ENCODE measurements at regions not wholly inside any gene's neighbourhood (a gene's known extent, or its start where the extent isn't known, plus 50 kb on each side); places are given as distances from the start of the nearest gene placed in this dataset.

DNA sequence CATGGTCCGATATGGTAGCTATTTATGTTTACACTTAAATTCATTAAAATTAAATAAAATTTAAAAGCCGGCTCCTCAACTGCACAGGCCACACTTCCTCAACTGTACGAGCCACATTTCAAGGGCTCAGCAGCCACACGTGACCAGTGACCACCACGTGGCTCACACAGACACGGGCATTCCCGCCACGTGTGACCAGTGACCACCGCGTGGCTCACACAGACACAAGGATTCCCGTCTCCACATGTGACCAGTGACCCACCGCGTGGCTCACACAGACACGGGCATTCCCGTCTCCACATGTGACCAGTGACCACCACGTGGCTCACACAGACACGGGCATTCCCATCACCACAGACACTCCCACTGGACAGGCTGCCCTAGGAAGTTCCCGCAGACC lies 91.3 kb downstream of the PDGFA start:
- no peaks in the 10 kb centered on the region for H3K27me3 Mint-ChIP-seq
- no peak overlapping the region for H3K27ac Mint-ChIP-seq
- H3K4me1 Mint-ChIP-seq, result no peaks in the 10 kb centered on the region
- H3K4me3 Mint-ChIP-seq, result no peak overlapping the region
- H3K36me3 Mint-ChIP-seq, result no peaks in the 10 kb centered on the region
- ATAC-seq (no peak), DNase-seq (no peak)
- no peaks in the 10 kb centered on the region for H3K9me3 Mint-ChIP-seq (ENCODE audit: low read depth)
- CTCF ChIA-PET, result no interaction called here

DNA sequence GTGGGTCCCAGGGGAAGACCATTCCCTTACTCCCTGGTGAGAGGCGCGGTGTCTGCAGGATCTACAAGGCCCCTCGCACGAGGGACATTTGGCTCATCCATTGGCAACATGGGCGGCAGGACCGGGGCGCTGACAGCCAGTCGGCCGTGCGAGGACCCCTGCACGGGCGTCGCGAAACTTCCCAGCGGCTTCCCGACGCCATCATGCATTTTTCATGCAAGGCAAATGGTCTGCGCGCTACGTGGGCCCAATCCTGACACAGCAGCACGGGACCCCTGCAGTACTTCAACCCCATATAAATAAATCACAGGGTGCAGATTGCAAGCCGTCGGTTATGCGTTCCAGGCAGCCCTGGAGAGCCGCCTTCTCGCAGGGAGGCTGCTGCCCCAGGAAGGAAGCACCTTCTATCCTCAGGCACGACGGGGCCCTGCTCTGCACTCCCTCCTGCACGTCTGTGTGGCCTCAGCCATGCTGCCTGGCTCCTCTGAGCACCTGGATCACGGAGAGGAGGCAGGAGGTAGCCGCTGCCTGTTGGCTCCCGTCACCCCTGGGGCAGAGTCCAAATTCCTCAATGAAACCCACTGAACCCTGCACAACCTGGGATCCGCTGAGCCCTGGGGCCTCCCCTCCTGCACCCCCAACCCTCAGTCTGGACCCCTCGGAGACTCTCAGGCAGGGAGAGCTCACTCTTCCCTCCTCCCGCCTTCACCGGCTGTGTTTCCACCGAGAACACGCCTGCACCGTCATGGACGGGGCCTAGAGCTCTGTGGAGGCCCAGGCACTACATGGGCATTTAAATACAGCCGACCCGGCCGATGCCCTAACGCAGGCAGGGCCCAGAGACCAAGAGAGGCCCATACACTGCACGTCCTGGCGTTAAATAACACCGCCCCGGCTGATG lies 90.5 kb downstream of the PDGFA start:
- ATAC-seq (no peak), DNase-seq (no peak)
- Mint-ChIP-seq H3K27ac (no peak overlapping the region), H3K36me3 (no peaks in the 10 kb centered on the region), H3K9me3 (ENCODE audit: low read depth) (no peaks in the 10 kb centered on the region), H3K27me3 (no peaks in the 10 kb centered on the region), H3K4me1 (no peaks in the 10 kb centered on the region), H3K4me3 (no peak overlapping the region)
- CTCF ChIA-PET, result no interaction called here

DNA sequence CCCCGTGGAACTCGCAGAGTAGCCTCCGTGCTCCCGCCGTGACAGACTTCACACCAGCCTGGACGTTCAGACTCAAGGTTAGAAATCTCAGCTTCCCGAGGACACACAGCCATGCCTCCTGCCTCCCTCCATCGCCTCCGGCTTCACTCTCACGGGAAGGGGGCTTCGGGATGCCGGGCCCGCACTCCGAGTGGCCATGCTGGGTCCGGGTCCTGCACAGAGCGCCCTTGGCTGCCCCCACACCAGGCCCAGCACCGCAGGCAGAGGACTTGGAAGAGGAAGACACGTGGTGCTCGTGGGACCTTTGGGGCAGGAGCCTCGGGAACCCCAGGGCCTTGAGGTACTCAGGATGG lies 89.8 kb downstream of the PDGFA start:
- no peaks in the 10 kb centered on the region for H3K9me3 Mint-ChIP-seq (ENCODE audit: low read depth)
- H3K4me3 Mint-ChIP-seq, result no peak overlapping the region
- H3K36me3 Mint-ChIP-seq, result no peaks in the 10 kb centered on the region
- DNase-seq (no peak), ATAC-seq (no peak)
- H3K27me3 Mint-ChIP-seq, result no peaks in the 10 kb centered on the region
- CTCF ChIA-PET, result no interaction called here
- H3K4me1 Mint-ChIP-seq, result no peaks in the 10 kb centered on the region
- H3K27ac Mint-ChIP-seq, result no peak overlapping the region

DNA sequence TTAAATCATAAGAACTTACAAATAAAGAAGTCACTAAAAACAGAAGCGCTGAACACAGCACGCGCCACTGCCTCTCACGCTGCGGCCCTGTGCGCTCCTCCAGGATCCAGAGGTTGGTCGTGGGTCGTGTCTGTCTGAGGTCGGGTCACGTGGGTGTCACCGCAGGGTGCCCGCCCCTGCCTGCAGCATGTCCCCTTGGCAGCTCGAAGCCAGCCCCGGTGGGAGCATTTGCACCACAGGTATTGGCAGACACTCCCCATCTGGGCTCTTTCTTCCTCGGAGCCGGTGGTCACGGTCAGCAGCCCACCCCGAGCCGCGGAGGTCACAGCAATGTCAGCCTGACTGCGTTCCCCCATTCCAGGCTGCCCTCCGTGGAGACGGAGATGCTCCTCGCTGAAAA lies 88.6 kb downstream of the PDGFA start:
- CTCF ChIA-PET, result no interaction called here
- no peaks in the 10 kb centered on the region for H3K36me3 Mint-ChIP-seq
- DNase-seq (no peak), ATAC-seq (no peak)
- no peak overlapping the region for H3K4me3 Mint-ChIP-seq
- no peaks in the 10 kb centered on the region for H3K9me3 Mint-ChIP-seq (ENCODE audit: low read depth)
- H3K4me1 Mint-ChIP-seq, result no peaks in the 10 kb centered on the region
- H3K27ac Mint-ChIP-seq, result no peak overlapping the region
- no peaks in the 10 kb centered on the region for H3K27me3 Mint-ChIP-seq

DNA sequence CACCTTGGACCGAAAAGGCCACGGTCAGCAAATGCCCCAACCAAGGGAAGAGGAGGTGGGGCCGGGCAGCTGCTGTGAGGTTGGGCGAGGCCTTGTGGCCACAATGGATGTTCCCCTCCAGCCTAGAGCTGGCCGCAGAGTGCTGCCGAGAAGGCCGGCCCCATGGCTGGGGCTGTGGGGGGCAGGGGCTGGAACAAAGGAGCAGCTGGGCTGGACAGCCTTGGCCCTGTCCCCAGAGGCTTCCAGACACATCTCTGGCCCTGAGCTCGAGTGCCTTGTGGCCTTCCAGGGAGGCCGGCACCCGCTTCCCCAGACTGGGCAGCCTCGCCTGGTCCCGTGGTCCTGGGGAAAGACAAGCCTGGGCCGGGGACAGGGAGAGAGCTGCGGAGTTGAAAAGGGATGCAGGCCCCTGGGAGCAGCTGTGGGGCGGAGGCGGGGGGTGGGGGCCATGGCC lies 88.0 kb downstream of the PDGFA start:
- Mint-ChIP-seq H3K27ac (no peak overlapping the region), H3K36me3 (no peaks in the 10 kb centered on the region), H3K27me3 (no peaks in the 10 kb centered on the region), H3K4me3 (no peak overlapping the region), H3K4me1 (no peaks in the 10 kb centered on the region), H3K9me3 (ENCODE audit: low read depth) (no peaks in the 10 kb centered on the region)
- DNase-seq, result no peak
- no peak for ATAC-seq
- CTCF ChIA-PET, result no interaction called here

DNA sequence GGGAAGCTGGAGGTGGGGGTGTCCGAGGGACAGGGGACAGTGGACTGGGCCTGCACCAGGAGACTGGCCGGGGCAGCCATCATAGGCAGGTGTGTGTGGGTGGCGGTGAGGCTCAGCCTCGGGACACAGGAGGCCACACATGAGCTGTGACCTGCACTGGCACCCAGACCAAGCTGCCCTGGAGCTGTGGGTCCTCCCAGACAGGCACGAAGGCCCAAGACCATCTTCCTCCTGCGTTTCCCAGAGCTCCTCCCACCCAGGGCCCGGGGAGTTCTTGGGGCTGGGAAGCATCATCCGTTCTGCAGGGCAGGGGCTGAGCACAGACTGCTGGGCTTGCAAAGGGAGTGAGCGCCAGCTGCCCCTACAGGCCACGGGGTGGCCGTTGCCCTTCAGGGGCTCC lies 87.4 kb downstream of the PDGFA start:
- Mint-ChIP-seq H3K36me3 (no peaks in the 10 kb centered on the region), H3K27ac (no peak overlapping the region), H3K9me3 (ENCODE audit: low read depth) (no peaks in the 10 kb centered on the region), H3K4me3 (no peak overlapping the region), H3K4me1 (no peaks in the 10 kb centered on the region), H3K27me3 (no peaks in the 10 kb centered on the region)
- ATAC-seq (no peak), DNase-seq (no peak)
- CTCF ChIA-PET, result no interaction called here

DNA sequence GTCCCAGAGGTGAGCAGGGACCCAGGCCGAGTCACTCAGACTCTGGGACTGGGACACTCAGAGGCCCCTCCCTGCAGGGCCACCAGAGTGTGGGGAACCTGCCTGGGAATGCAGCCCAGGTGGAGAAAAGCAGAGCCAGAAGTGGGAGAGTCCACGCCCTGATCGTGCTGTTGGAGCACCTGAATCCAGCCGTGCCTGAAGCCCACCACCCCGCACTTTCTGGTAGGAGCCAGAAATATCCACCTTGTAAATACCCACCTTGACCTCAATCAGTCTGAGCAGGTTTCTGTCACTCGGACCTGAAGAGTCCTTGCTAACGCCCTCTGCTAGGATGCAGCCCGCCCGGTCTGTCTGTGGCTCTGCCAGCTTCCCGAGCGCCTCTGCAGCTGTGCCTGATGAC lies 86.7 kb downstream of the PDGFA start:
- CTCF ChIA-PET, result no interaction called here
- Mint-ChIP-seq H3K9me3 (ENCODE audit: low read depth) (no peaks in the 10 kb centered on the region), H3K27me3 (no peaks in the 10 kb centered on the region), H3K27ac (no peak overlapping the region), H3K36me3 (no peaks in the 10 kb centered on the region), H3K4me1 (no peaks in the 10 kb centered on the region), H3K4me3 (no peak overlapping the region)
- DNase-seq (no peak), ATAC-seq (no peak)

DNA sequence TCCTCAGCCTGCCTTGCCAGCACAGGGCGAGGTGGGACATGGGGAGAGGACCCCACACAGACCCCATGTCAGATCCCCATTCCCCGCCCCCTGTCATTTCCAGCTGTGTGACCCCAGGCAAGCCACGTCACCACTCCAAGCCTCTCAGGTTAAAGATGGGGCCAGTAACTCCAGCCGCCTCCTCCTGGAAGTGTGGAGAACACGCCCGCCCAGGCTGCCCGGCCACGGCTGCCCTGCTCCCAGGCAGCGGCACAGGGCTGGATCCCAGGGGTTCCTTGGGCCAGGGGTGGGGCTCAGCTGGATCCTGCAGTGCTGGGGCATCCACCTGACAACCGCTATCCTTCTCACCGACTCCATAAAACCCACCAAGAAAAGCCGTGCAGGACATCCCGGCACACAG lies 86.1 kb downstream of the PDGFA start:
- Mint-ChIP-seq H3K27me3 (no peaks in the 10 kb centered on the region), H3K9me3 (ENCODE audit: low read depth) (no peaks in the 10 kb centered on the region), H3K36me3 (no peaks in the 10 kb centered on the region), H3K27ac (no peak overlapping the region), H3K4me3 (no peak overlapping the region), H3K4me1 (no peaks in the 10 kb centered on the region)
- DNase-seq (no peak), ATAC-seq (no peak)
- CTCF ChIA-PET, result interaction anchor here (0.8 kb wide), 1 partner anchor 341 kb away, joined by 3 read pairs; no protein-coding TSS in a partner anchor

DNA sequence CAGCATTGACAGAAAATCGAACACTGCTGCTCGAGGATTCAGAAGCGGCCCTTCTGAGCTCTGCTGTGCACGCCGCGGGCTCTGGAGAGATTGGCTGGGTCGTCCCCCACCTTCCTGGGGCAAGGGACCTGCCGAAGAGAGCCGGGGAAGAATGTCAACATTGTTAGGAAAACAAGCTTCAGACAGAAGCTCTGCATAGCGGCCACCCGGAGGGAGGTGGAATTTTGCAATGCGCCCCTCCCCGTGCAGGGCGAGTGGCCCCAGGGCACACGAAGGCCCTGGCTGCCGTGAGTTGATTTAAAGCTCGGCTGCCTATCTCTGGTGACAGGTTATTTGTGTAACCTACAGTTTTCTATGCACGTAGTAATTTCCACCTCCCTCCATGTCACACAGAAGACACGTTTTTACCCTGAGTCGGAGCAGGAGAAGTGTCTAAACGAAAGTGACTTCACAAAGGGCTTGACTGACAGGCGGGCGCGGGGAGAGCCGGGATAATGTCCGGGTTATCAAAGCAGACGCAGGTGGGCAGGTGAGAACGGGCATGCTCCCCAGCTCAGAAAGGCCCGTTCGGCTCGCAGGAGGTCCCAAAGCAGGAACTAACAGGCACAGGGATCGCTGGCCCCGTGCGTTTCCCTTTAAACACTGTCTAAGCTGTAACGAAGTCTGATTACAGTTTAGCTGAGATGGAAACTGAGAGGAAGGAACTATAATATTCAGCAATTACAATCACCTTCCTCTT lies 84.6 kb downstream of the PDGFA start:
- CTCF ChIA-PET, result no interaction called here
- Mint-ChIP-seq H3K27ac (no peak overlapping the region), H3K27me3 (no peaks in the 10 kb centered on the region), H3K9me3 (ENCODE audit: low read depth) (no peaks in the 10 kb centered on the region), H3K36me3 (no peaks in the 10 kb centered on the region), H3K4me1 (no peaks in the 10 kb centered on the region), H3K4me3 (no peak overlapping the region)
- DNase-seq (no peak), ATAC-seq (no peak)

DNA sequence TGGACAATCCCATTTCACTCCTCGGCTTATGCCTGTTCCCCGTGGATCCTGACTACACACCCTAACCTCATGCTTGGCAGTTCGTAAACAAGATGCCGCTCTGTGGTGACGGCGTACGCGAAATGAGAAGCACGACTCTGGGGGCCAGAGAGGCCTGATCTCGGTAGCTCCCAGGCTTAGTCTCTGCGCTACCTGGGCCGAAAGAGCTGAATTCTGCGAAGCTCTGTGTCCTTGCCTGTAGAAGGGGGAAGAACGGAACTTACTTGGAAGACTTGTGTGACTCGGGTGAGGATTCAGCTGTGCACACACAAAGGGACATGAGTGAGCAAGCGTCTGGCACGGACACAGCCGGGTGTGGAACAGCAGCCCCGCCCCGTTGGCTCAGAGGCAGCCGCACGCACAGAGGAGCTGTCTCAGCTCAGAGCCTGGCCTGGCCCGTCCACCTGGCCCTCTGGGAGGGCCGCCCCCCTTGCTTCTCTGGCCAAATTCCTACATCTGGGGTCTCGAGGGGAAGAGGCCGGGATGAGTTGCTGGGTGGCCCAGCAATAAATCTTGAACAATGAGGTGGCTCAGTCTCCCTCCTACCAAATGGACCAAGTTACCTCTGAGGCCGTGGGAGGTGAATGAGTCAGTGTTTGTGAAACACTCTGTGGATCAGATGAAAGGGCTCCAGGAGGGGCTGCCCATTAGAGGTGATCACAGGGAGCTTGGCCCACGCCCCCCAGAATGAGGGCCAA lies 83.8 kb downstream of the PDGFA start:
- no peak for DNase-seq
- ATAC-seq, result no peak
- no peak overlapping the region for H3K4me3 Mint-ChIP-seq
- no peaks in the 10 kb centered on the region for H3K36me3 Mint-ChIP-seq
- H3K4me1 Mint-ChIP-seq, result no peaks in the 10 kb centered on the region
- H3K9me3 Mint-ChIP-seq (ENCODE audit: low read depth), result no peaks in the 10 kb centered on the region
- no peaks in the 10 kb centered on the region for H3K27me3 Mint-ChIP-seq
- CTCF ChIA-PET, result no interaction called here
- H3K27ac Mint-ChIP-seq, result no peak overlapping the region

DNA sequence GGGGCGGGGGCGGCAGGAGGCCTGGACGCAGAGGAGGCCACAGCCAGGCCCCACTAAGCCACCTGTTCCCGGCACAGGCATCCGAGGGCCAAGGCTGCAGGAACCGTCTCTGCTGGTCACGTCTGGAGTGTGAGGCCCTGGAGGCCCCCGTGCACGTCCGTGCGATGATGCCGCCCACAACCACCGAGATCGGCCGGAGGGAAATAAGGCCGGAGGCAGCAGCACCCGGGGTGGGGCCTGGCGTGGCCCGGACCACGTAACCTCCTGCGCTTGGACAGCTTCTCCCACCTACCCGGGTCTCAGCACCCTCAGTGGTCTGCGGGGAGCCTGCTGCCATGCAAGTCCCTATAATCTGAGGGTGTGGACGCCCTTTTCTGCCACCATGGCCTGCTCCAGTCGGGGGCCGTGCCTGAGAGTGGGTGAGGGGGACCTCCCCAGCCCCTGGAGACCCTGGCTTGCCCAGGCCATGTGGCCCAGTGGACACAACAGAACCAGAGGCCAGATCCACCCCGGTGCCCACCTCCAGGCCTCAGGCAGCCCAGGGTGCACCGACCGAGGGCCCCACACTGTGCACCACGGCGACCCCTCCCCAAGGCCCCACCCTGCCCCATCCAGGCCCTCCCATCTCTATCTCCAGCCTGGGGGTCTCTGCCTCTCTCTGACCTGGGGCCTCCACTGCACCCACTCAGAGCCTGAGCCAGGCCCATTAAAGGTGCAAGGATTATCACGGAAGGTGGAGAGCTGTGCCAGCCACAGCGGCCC lies 83.1 kb downstream of the PDGFA start:
- DNase-seq, result no peak
- H3K27me3 Mint-ChIP-seq, result no peaks in the 10 kb centered on the region
- no peaks in the 10 kb centered on the region for H3K36me3 Mint-ChIP-seq
- no peak for ATAC-seq
- H3K27ac Mint-ChIP-seq, result no peak overlapping the region
- H3K4me3 Mint-ChIP-seq, result no peak overlapping the region
- H3K4me1 Mint-ChIP-seq, result no peaks in the 10 kb centered on the region
- H3K9me3 Mint-ChIP-seq (ENCODE audit: low read depth), result no peaks in the 10 kb centered on the region
- CTCF ChIA-PET, result no interaction called here

DNA sequence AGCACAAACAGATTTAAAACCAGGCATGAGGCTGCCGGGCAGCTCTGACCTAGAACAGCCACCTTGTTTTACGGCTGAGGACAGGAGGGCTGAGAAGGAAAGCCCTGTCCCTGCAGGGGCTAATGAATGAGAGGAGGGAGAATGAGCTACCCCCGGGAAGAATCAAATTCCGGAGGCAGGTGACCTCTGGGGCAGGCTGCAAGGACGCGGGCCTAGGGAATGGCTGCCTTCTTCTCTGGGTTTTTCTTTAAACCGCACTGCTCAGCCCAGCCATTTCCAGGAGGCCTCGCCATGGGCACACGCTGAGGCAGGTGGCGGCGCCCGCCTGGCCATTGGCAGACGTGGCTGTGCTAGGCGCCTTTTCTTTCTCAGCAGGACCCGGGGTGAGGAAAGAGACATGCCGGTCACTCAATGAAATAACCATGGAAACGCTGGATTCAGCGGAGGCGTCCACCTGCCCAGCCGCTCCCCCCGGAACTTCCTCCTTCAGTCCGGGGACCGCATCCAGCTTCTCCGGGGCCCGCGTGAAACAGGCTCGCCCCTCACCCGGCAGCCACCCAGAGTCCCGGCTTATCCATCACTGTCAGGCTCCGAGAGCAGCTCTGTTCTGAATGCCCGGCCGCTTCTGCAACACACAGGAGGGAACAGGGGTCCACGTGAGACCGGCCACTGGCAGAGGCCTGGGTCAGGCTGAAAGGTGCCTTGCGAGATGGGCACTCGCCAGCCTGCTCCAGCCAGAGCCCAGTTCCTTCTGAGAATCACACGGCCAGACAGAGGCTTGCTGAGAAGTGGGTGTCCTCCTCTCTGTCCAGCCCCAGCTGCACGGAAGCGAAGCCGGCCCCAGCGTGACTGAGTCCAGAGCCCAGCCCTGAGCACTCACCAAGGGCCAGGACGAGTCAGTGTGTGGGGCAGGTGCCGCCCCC lies 82.1 kb downstream of the PDGFA start:
- H3K36me3 Mint-ChIP-seq, result no peaks in the 10 kb centered on the region
- H3K9me3 Mint-ChIP-seq (ENCODE audit: low read depth), result no peaks in the 10 kb centered on the region
- CTCF ChIA-PET, result no interaction called here

More for the DNA sequence above, 82.1 kb downstream of the PDGFA start:
- H3K27ac Mint-ChIP-seq, result no peak overlapping the region
- DNase-seq, result no peak
- H3K4me1 Mint-ChIP-seq, result no peaks in the 10 kb centered on the region
- no peak for ATAC-seq
- H3K4me3 Mint-ChIP-seq, result no peak overlapping the region
- H3K27me3 Mint-ChIP-seq, result no peaks in the 10 kb centered on the region

Measured in activated CD8-positive, alpha-beta memory T cell treated with anti-CD3 and anti-CD28 coated beads, Interleukin-2, amount 10 ng/mL, durations not matched to agents 7 days and 5 days (primary cell).